ENCODE measurements at regions not wholly inside any gene's neighbourhood (a gene's known extent, or its start where the extent isn't known, plus 50 kb on each side); places are given as distances from the start of the nearest gene placed in this dataset.

GRCh38 chr2:199216253-199216652 lies 241.5 kb downstream of the SATB2 start:
- H3K4me3 Mint-ChIP-seq (ENCODE audit: unreplicated experiment), result no peak overlapping the region
- no peak for DNase-seq (ENCODE audit: low spot score)
- H3K27me3 Mint-ChIP-seq (ENCODE audit: low read depth), result peaks cover under 1% of the 10 kb centered on the region
- TF ChIP-seq CTCF (IDR thresholded peaks at IDR 0.05), result no peak
- no peaks in the 10 kb centered on the region for H3K4me1 Mint-ChIP-seq (ENCODE audit: low read depth)
- H3K27ac Mint-ChIP-seq (ENCODE audit: unreplicated experiment), result no peak overlapping the region
- H3K9me3 Mint-ChIP-seq (ENCODE audit: low read depth), result peaks cover 26% of the 10 kb centered on the region
- no peaks in the 10 kb centered on the region for H3K36me3 Mint-ChIP-seq (ENCODE audit: low read depth)

DNA sequence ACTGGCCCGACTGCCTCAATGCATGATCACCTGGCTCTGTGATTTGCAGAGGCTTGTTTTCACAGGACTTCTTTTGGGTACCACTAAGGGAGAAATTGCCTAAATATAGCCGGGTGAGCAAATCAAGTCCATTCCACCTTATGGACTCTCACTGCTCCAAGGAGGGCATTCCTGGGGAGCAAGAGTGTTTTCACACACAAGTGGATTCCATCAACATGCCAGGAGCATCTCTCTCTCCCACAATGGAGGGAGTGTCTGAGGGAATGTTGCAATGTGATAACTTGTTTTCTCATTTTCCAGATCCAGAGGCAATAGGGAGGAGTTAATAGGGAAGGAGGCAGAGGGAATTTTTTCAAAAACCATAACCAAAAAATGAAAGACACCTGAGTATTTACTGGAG lies 250.7 kb downstream of the SATB2 start:
- H3K36me3 Mint-ChIP-seq (ENCODE audit: low read depth), result no peaks in the 10 kb centered on the region
- H3K27me3 Mint-ChIP-seq (ENCODE audit: low read depth), result peaks cover 26% of the 10 kb centered on the region
- no peak for DNase-seq (ENCODE audit: low spot score)
- H3K4me3 Mint-ChIP-seq (ENCODE audit: unreplicated experiment), result no peak overlapping the region
- TF ChIP-seq CTCF (IDR thresholded peaks at IDR 0.05), result no peak
- no peak overlapping the region for H3K27ac Mint-ChIP-seq (ENCODE audit: unreplicated experiment)
- no peaks in the 10 kb centered on the region for H3K4me1 Mint-ChIP-seq (ENCODE audit: low read depth)
- H3K9me3 Mint-ChIP-seq (ENCODE audit: low read depth), result peaks cover 9% of the 10 kb centered on the region

DNA sequence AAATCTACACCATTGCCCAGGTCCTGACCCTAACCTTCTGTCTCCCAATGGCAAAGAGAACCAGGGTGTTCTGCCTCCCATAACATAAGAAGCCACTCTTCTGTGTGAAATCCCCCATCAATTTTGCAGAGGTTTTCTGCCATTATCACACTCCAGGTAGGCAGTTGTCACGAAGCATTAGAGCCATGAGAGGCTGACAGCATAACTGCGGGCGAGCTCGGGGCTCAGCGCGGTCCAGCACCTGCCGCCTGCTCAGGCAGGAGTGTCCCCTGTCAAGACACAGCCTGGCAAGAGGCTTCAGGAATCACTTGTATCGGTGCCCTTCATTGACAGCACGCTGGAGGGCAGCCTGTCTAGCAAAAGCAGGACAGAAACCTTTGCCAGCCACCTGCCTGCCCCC lies 251.2 kb downstream of the SATB2 start:
- DNase-seq (ENCODE audit: low spot score), result no peak
- TF ChIP-seq CTCF (IDR thresholded peaks at IDR 0.05), result no peak
- Mint-ChIP-seq H3K27me3 (ENCODE audit: low read depth) (peaks cover 26% of the 10 kb centered on the region), H3K9me3 (ENCODE audit: low read depth) (peaks cover 6% of the 10 kb centered on the region), H3K36me3 (ENCODE audit: low read depth) (no peaks in the 10 kb centered on the region), H3K27ac (ENCODE audit: unreplicated experiment) (no peak overlapping the region), H3K4me1 (ENCODE audit: low read depth) (no peaks in the 10 kb centered on the region), H3K4me3 (ENCODE audit: unreplicated experiment) (no peak overlapping the region)

GRCh38 chr2:199202964-199203363 lies 254.8 kb downstream of the SATB2 start:
- Mint-ChIP-seq H3K4me1 (ENCODE audit: low read depth) (no peaks in the 10 kb centered on the region), H3K27me3 (ENCODE audit: low read depth) (peaks cover 28% of the 10 kb centered on the region), H3K9me3 (ENCODE audit: low read depth) (no peaks in the 10 kb centered on the region), H3K36me3 (ENCODE audit: low read depth) (no peaks in the 10 kb centered on the region), H3K4me3 (ENCODE audit: unreplicated experiment) (no peak overlapping the region), H3K27ac (ENCODE audit: unreplicated experiment) (no peak overlapping the region)
- no peak for TF ChIP-seq CTCF (IDR thresholded peaks at IDR 0.05)
- DNase-seq (ENCODE audit: low spot score), result no peak

DNA sequence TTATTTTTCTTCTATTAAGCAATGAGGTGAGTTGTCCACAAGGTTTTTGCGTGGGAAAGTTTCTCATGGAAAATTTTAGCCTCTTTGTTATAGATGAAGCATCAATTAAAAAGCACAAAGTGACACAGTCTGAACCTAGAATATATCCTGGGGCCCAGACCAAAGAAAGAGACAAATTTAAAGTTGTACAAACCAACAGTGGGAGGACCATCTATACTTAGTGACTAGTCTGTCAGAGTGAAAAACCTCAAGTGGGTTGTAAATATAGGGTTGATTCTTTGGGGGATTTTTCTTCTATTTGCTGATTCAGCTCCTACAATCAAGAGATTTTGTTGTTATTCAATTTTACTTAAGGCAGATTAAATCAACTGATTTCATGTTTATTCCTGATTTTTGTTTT lies 256.2 kb downstream of the SATB2 start:
- Mint-ChIP-seq H3K9me3 (ENCODE audit: low read depth) (no peaks in the 10 kb centered on the region), H3K27me3 (ENCODE audit: low read depth) (peaks cover 28% of the 10 kb centered on the region), H3K4me3 (ENCODE audit: unreplicated experiment) (no peak overlapping the region), H3K27ac (ENCODE audit: unreplicated experiment) (no peak overlapping the region), H3K36me3 (ENCODE audit: low read depth) (no peaks in the 10 kb centered on the region), H3K4me1 (ENCODE audit: low read depth) (no peaks in the 10 kb centered on the region)
- no peak for TF ChIP-seq CTCF (IDR thresholded peaks at IDR 0.05)
- no peak for DNase-seq (ENCODE audit: low spot score)

All from chondrocyte (in vitro differentiated cells).